Glutamatergic neuron (in vitro differentiated cells): ENCODE measurements at regions not wholly inside any gene's neighbourhood (a gene's known extent, or its start where the extent isn't known, plus 50 kb on each side); places are given as distances from the start of the nearest gene placed in this dataset.

Experiments
- DNase-seq: peaks from one replicate; pipeline ENCODE4 v3.0.0; 2022
- H3K27ac Mint-ChIP-seq: one replicate; pipeline ENCODE4 v1.8.0; 2020; ENCODE audit warnings: mild to moderate bottlenecking, mixed read lengths, inconsistent platforms; ENCODE audit not compliant: unreplicated experiment
- H3K27me3 Mint-ChIP-seq: one replicate; pipeline ENCODE4 v1.8.0; 2020; ENCODE audit warnings: mild to moderate bottlenecking, moderate library complexity, mixed read lengths, inconsistent platforms; ENCODE audit not compliant: unreplicated experiment
- H3K36me3 Mint-ChIP-seq: one replicate; pipeline ENCODE4 v1.8.0; 2020; ENCODE audit warnings: mild to moderate bottlenecking, mixed read lengths, inconsistent platforms; ENCODE audit not compliant: unreplicated experiment
- H3K4me1 Mint-ChIP-seq: one replicate; pipeline ENCODE4 v1.8.0; 2020; ENCODE audit warnings: mild to moderate bottlenecking, low read depth, mixed read lengths, inconsistent platforms; ENCODE audit not compliant: unreplicated experiment
- H3K4me3 Mint-ChIP-seq: one replicate; pipeline ENCODE4 v1.8.0; 2020; ENCODE audit warnings: mild to moderate bottlenecking, mixed read lengths, inconsistent platforms; ENCODE audit not compliant: unreplicated experiment
- H3K9me3 Mint-ChIP-seq: one replicate; pipeline ENCODE4 v1.8.0; 2020; ENCODE audit warnings: mild to moderate bottlenecking, moderate library complexity, mixed read lengths, inconsistent platforms; ENCODE audit not compliant: unreplicated experiment
- CTCF ChIP-seq: fragments of 200-600 bp; sonication (generic); IDR thresholded peaks from one replicate; pipeline ENCODE4 v1.5.0; 2021; ENCODE audit not compliant: partially characterized antibody, unreplicated experiment

- Mint-ChIP-seq H3K27ac (no peak overlapping the region), H3K27me3 (peaks cover 7% of the 10 kb centered on the region), H3K9me3 (peaks cover 8% of the 10 kb centered on the region), H3K4me1 (no peaks in the 10 kb centered on the region), H3K36me3 (no peaks in the 10 kb centered on the region), H3K4me3 (no peak overlapping the region)
- DNase-seq: no peak
- TF ChIP-seq CTCF: no peak
Measured at GRCh38 chr2:120504936-120505705, 159.2 kb downstream of the INHBB start.

GRCh38 chr2:120508567-120509041, 162.7 kb downstream of the INHBB start:
- peaks cover 4% of the 10 kb centered on the region for H3K27me3 Mint-ChIP-seq
- peaks cover 5% of the 10 kb centered on the region for H3K9me3 Mint-ChIP-seq

GRCh38 chr2:120509213-120509815, 163.4 kb downstream of the INHBB start:
- H3K27me3 Mint-ChIP-seq: peaks cover 4% of the 10 kb centered on the region
- no peak overlapping the region for H3K4me3 Mint-ChIP-seq
- no peaks in the 10 kb centered on the region for H3K4me1 Mint-ChIP-seq
- no peaks in the 10 kb centered on the region for H3K36me3 Mint-ChIP-seq
- H3K27ac Mint-ChIP-seq: no peak overlapping the region
- DNase-seq: no peak
- TF ChIP-seq CTCF: no peak
- peaks cover 5% of the 10 kb centered on the region for H3K9me3 Mint-ChIP-seq

More at GRCh38 chr2:120508567-120509041, 162.7 kb downstream of the INHBB start:
- Mint-ChIP-seq H3K27ac (no peak overlapping the region), H3K36me3 (no peaks in the 10 kb centered on the region), H3K4me3 (no peak overlapping the region), H3K4me1 (no peaks in the 10 kb centered on the region)
- DNase-seq: no peak
- no peak for TF ChIP-seq CTCF

GRCh38 chr2:120509991-120510735, 164.2 kb downstream of the INHBB start:
- no peak for DNase-seq
- no peak for TF ChIP-seq CTCF
- H3K27ac Mint-ChIP-seq: no peak overlapping the region
- no peaks in the 10 kb centered on the region for H3K36me3 Mint-ChIP-seq
- H3K4me1 Mint-ChIP-seq: no peaks in the 10 kb centered on the region
- peaks cover 1% of the 10 kb centered on the region for H3K9me3 Mint-ChIP-seq
- H3K4me3 Mint-ChIP-seq: no peak overlapping the region
- H3K27me3 Mint-ChIP-seq: peaks cover 4% of the 10 kb centered on the region
